ENCODE measurements at regions not wholly inside any gene's neighbourhood (a gene's known extent, or its start where the extent isn't known, plus 50 kb on each side); places are given as distances from the start of the nearest gene placed in this dataset.

DNA sequence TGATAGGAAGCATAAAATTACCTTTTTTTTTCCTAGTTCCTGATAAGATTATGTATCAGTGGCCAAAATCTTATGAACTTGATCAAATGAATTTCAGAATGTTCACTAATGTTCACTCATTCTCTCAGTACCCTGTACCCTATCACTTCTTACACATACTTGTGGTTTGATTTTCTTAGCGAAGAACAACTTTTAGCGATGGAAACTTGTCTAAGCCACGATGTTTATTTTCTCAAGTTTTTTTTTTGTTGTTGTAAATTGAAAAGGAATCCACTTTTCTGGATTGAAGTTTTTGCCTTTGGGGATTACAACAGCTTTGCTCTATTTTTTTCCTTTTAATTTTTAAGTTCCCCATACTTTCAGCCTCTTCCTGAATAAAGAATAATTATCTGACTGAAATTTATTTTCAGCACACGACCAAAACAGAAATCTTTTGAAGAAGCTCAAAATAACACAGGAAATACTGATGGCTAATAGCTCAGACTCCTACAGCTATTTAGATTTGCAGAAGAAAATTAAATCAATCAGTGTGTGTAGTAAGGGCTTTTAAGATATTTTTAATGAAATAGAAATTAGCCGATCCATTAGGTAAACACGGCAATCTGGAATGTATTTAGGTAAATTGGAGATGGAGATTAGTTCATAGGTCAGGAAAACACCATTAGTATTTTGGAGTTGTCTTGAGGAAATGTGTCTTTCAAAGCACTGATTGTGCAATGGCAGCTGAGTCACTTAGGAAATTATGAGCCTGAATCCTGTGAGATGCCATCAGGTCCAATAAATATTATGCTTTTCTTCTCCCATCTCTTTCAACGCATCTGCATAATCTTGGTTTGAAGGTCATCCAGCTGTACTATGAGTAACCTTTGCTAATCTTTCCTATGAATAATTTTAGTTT lies 217.5 kb downstream of the GJA1 start:
- ChIA-PET POLR2A (no interaction called here), CTCF (interaction anchor here (1.3 kb wide), 1 partner anchor 197 kb away, joined by 3 read pairs; no protein-coding TSS in a partner anchor)
- DNase-seq (ENCODE audit: extremely low spot score): no peak
- no peak for TF ChIP-seq CTCF (IDR thresholded peaks at IDR 0.05; ENCODE audit: control extremely low read depth, extremely low read depth, low read depth, missing control alignments)

DNA sequence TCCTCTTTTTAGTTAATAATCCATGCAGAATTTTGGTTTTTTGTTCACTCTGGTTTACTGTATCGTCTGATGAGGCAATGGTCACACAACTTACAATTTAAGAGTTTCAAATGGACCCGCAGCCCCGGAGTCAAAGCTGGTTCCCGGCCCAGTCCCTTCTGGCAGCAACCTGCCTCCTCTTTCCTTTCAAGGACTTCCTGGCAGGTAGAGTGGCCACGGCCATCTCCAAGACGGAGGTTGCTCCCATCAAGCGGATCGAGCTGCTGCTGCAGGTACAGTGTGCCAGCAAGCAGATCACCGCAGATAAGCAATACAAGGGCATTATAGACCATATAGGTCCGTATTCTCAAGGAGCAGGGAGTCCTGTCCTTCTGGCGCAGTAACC lies 218.2 kb downstream of the GJA1 start:
- POLR2A ChIA-PET: no interaction called here
- no peak for TF ChIP-seq CTCF (IDR thresholded peaks at IDR 0.05; ENCODE audit: control extremely low read depth, extremely low read depth, low read depth, missing control alignments)
- CTCF ChIA-PET: interaction anchor here (1.3 kb wide), 1 partner anchor 196 kb away, joined by 3 read pairs; no protein-coding TSS in a partner anchor
- no peak for DNase-seq (ENCODE audit: extremely low spot score)

GRCh38 chr6:121657972-121658371 lies 222.5 kb downstream of the GJA1 start:
- POLR2A ChIA-PET: no interaction called here

DNA sequence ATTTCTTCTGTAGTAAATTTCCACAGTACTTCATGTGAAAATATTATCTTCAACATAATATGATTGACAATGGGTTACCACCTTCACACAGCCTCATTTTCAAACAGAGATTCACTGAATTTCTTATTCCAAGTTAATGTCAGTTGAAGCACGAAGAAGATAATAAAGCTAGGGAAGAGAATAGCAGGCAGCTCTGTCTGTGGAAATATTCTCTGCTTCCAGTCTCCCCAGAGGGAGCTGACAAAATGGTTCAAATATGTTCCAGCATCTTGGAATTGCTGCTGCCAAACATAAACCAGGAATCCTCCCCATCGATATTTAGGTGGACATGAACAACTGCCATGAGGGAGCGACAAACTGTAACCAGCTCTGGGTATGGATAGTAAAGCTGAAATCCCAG lies 224.8 kb downstream of the GJA1 start:
- CTCF ChIA-PET: no interaction called here

More at GRCh38 chr6:121657972-121658371, 222.5 kb downstream of the GJA1 start:
- DNase-seq (ENCODE audit: extremely low spot score): no peak
- CTCF ChIA-PET: interaction anchor here (1.3 kb wide), 1 partner anchor 8 kb away, joined by 3 read pairs; no protein-coding TSS in a partner anchor
- TF ChIP-seq CTCF (IDR thresholded peaks at IDR 0.05; ENCODE audit: control extremely low read depth, extremely low read depth, low read depth, missing control alignments): no peak

GRCh38 chr6:121663292-121663810 lies 227.9 kb downstream of the GJA1 start:
- DNase-seq (ENCODE audit: extremely low spot score): no peak
- ChIA-PET CTCF (no interaction called here), POLR2A (no interaction called here)
- no peak for TF ChIP-seq CTCF (IDR thresholded peaks at IDR 0.05; ENCODE audit: control extremely low read depth, extremely low read depth, low read depth, missing control alignments)

More for the DNA sequence above, 224.8 kb downstream of the GJA1 start:
- POLR2A ChIA-PET: no interaction called here
- no peak for DNase-seq (ENCODE audit: extremely low spot score)
- TF ChIP-seq CTCF (IDR thresholded peaks at IDR 0.05; ENCODE audit: control extremely low read depth, extremely low read depth, low read depth, missing control alignments): no peak

DNA sequence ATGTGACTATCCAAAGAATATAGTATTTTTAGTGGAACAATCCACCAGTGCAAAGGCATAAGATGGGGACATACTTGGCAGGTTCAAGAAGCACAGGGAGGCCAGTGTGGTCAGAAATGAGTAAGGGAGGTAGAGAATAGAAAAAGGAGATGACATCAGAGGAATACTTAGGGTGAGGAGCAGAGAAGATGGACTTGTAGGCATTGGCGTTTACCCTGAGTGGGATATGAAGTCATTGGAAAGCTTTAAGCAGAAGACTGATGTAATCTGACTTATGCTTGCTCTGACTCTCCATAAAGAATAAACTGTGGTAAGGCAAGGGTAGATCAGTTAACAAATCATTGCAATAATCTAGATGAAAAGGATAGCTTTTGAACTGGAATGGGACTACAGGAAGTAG lies 228.7 kb downstream of the GJA1 start:
- no peak for DNase-seq (ENCODE audit: extremely low spot score)

More for the DNA sequence above, 228.7 kb downstream of the GJA1 start:
- POLR2A ChIA-PET: no interaction called here
- CTCF ChIA-PET: interaction anchor here (0.7 to 1.7 kb wide), 2 partner anchors 15 to 140 kb away, joined by 3 to 4 read pairs; no protein-coding TSS in a partner anchor
- no peak for TF ChIP-seq CTCF (IDR thresholded peaks at IDR 0.05; ENCODE audit: control extremely low read depth, extremely low read depth, low read depth, missing control alignments)
